ENCODE measurements at regions not wholly inside any gene's neighbourhood (a gene's known extent, or its start where the extent isn't known, plus 50 kb on each side); places are given as distances from the start of the nearest gene placed in this dataset.
A peak's percentile ranks its signal among the peaks of the same experiment; 100 is the strongest.

DNA sequence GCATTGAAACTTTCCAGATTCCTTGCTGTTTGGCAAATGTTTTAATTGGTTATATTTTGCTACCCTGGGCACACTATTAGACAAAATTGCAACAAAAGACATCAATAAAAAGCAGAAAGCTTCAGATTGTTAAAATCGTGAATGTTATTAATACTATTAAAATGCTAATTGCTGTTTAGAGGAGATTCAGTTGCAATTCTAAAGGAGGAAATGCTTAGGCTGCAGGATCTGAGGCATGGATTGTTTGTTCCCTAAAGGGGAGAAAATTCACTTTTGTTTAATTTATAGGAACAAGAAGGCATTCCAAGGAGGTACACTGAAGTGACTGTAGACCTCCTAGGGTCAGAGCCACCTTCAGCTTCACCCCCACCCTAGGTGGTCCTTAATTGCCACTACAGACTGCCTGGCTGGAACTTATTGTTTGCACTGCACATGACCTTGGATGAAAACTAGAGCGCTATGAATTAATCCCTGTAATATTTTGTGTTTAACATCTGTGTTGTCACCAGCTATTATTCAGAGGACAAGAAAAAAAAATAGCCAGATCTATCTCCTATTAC lies 1266.9 kb upstream of the ADGRL2 start:
- no peaks in the 10 kb centered on the region for H3K9me3 ChIP-seq (ENCODE audit: control insufficient read depth in 4 of 4, insufficient read depth in 3 of 4, low read length in 3 of 4)
- no peaks in the 10 kb centered on the region for H3K27me3 ChIP-seq (ENCODE audit: control insufficient read depth in 3 of 3, insufficient read depth in 3 of 3, low read length in 2 of 3)
- H3K36me3 ChIP-seq (ENCODE audit: control insufficient read depth in 4 of 4, insufficient read depth in 4 of 4, low read length in 4 of 4) = no peaks in the 10 kb centered on the region
- TF ChIP-seq, protein P1, sequence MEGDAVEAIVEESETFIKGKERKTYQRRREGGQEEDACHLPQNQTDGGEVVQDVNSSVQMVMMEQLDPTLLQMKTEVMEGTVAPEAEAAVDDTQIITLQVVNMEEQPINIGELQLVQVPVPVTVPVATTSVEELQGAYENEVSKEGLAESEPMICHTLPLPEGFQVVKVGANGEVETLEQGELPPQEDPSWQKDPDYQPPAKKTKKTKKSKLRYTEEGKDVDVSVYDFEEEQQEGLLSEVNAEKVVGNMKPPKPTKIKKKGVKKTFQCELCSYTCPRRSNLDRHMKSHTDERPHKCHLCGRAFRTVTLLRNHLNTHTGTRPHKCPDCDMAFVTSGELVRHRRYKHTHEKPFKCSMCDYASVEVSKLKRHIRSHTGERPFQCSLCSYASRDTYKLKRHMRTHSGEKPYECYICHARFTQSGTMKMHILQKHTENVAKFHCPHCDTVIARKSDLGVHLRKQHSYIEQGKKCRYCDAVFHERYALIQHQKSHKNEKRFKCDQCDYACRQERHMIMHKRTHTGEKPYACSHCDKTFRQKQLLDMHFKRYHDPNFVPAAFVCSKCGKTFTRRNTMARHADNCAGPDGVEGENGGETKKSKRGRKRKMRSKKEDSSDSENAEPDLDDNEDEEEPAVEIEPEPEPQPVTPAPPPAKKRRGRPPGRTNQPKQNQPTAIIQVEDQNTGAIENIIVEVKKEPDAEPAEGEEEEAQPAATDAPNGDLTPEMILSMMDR (IDR thresholded peaks at IDR 0.05; ENCODE audit: control extremely low read depth, extremely low read depth) = no peak
- 21 to 27% methylated on average over 2 of the region's 2 CpGs for WGBS, 2 donors
- peaks cover 0 to 17% (median 0%) of the 10 kb centered on the region in 5 donors for H3K4me1 ChIP-seq (ENCODE audit: control insufficient read depth in 5 of 5, insufficient read depth in 5 of 5, low read length in 5 of 5)
- H3K27ac ChIP-seq (ENCODE audit: low read depth in 1 of 2, low read length in 1 of 2) = no peak overlapping the region
- no peak overlapping the region for H3K4me3 ChIP-seq
- ATAC-seq (ENCODE audit: insufficient read depth, low FRiP score) = no peak
- peak overlapping the region in 1 of 2 donors; percentile 29 for H3K9ac ChIP-seq (ENCODE audit: insufficient read depth in 1 of 2, low read length in 2 of 2)
- peak in 1 of 3 donors; percentile 10 for DNase-seq

DNA sequence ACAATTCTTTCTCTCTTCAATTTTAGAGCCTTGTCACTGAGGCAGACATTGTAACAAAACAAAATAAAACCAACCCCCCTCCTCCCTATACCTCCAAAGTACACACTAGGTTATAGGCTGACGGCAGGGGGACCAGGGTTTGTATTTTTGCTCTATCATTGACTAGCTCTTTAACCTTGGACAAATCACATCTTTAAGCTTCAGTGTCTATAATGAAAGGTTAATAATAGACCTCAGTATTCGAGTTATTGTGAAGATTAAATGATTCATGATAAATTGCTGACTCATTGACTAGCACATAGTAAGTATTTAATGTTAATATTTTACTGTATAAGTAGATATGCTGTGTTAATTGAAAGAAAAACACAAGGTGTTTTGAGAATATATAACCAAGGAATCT lies 1267.6 kb upstream of the ADGRL2 start:
- ATAC-seq (ENCODE audit: insufficient read depth, low FRiP score) = no peak
- WGBS, 2 donors = 65 to 71% methylated on average over 2 of the region's 2 CpGs
- H3K9ac ChIP-seq (ENCODE audit: insufficient read depth in 1 of 2, low read length in 2 of 2) = no peak overlapping the region
- H3K27ac ChIP-seq (ENCODE audit: low read depth in 1 of 2, low read length in 1 of 2) = no peak overlapping the region
- DNase-seq = no peak
- H3K9me3 ChIP-seq (ENCODE audit: control insufficient read depth in 4 of 4, insufficient read depth in 3 of 4, low read length in 3 of 4) = no peaks in the 10 kb centered on the region
- TF ChIP-seq, protein P1 (IDR thresholded peaks at IDR 0.05; ENCODE audit: control extremely low read depth, extremely low read depth) = no peak
- peaks cover 0 to 17% (median 0%) of the 10 kb centered on the region in 5 donors for H3K4me1 ChIP-seq (ENCODE audit: control insufficient read depth in 5 of 5, insufficient read depth in 5 of 5, low read length in 5 of 5)
- no peak overlapping the region for H3K4me3 ChIP-seq
- no peaks in the 10 kb centered on the region for H3K36me3 ChIP-seq (ENCODE audit: control insufficient read depth in 4 of 4, insufficient read depth in 4 of 4, low read length in 4 of 4)
- H3K27me3 ChIP-seq (ENCODE audit: control insufficient read depth in 3 of 3, insufficient read depth in 3 of 3, low read length in 2 of 3) = no peaks in the 10 kb centered on the region

DNA sequence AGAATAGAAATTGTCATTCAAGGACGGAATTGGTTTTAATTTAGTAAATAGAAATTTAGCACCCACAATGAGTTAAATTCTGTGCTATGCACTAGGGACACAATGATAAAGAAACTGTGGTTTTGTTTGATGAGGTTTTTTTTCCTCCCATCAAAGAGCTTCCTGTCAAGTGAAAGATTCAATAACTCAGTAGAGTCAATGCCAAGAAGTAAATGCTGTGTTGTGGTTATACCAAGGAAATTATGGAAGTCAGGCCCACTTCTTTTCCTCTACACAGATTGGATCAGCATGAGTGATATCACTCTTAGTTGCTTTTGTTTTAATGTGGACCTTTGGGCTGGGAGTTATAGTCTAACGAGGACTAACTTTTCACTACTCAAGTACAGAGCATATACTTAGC lies 1269.6 kb upstream of the ADGRL2 start:
- Histone ChIP-seq H3K9ac (ENCODE audit: insufficient read depth in 1 of 2, low read length in 2 of 2) (no peak overlapping the region), H3K4me3 (no peak overlapping the region), H3K27ac (ENCODE audit: low read depth in 1 of 2, low read length in 1 of 2) (no peak overlapping the region), H3K36me3 (ENCODE audit: control insufficient read depth in 4 of 4, insufficient read depth in 4 of 4, low read length in 4 of 4) (no peaks in the 10 kb centered on the region), H3K9me3 (ENCODE audit: control insufficient read depth in 4 of 4, insufficient read depth in 3 of 4, low read length in 3 of 4) (no peaks in the 10 kb centered on the region), H3K27me3 (ENCODE audit: control insufficient read depth in 3 of 3, insufficient read depth in 3 of 3, low read length in 2 of 3) (no peaks in the 10 kb centered on the region), H3K4me1 (ENCODE audit: control insufficient read depth in 5 of 5, insufficient read depth in 5 of 5, low read length in 5 of 5) (peaks cover 0 to 17% (median 0%) of the 10 kb centered on the region in 5 donors)
- TF ChIP-seq, protein P1 (IDR thresholded peaks at IDR 0.05; ENCODE audit: control extremely low read depth, extremely low read depth) = no peak
- no peak for DNase-seq
- WGBS, 2 donors = 36 to 50% methylated on average over 2 of the region's 2 CpGs
- ATAC-seq (ENCODE audit: insufficient read depth, low FRiP score) = no peak

DNA sequence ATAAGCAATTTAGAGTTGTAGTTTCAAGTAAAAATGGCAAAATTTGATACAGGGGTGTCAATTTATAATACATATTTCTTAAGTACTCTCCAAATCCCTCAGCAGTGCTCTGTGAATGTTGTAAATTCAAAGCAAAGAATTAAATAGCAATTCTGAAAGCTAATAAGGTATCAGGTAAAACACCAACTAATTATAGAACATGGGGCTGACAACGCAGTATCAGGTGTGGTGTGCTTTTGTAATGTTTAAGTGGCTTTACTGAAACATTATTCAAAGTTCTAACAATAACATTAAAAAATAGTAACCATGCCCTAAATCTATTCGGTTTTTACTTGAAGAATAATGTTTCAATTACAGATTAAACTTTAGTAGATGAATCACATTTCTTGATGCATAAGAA lies 1271.2 kb upstream of the ADGRL2 start:
- H3K36me3 ChIP-seq (ENCODE audit: control insufficient read depth in 4 of 4, insufficient read depth in 4 of 4, low read length in 4 of 4) = no peaks in the 10 kb centered on the region
- H3K27ac ChIP-seq (ENCODE audit: low read depth in 1 of 2, low read length in 1 of 2) = no peak overlapping the region
- TF ChIP-seq, protein P1 (IDR thresholded peaks at IDR 0.05; ENCODE audit: control extremely low read depth, extremely low read depth) = no peak
- peaks cover 0 to 7% (median 0%) of the 10 kb centered on the region in 5 donors for H3K4me1 ChIP-seq (ENCODE audit: control insufficient read depth in 5 of 5, insufficient read depth in 5 of 5, low read length in 5 of 5)
- DNase-seq (no peak), ATAC-seq (ENCODE audit: insufficient read depth, low FRiP score) (no peak)
- H3K9me3 ChIP-seq (ENCODE audit: control insufficient read depth in 4 of 4, insufficient read depth in 3 of 4, low read length in 3 of 4) = no peaks in the 10 kb centered on the region
- H3K4me3 ChIP-seq = no peak overlapping the region
- H3K9ac ChIP-seq (ENCODE audit: insufficient read depth in 1 of 2, low read length in 2 of 2) = no peak overlapping the region
- WGBS, 2 donors = 85 to 86% methylated on average over 2 of the region's 2 CpGs
- no peaks in the 10 kb centered on the region for H3K27me3 ChIP-seq (ENCODE audit: control insufficient read depth in 3 of 3, insufficient read depth in 3 of 3, low read length in 2 of 3)

All from lung (tissue), 11 donors.